H1 (cell line): ENCODE measurements at regions not wholly inside any gene's neighbourhood (a gene's known extent, or its start where the extent isn't known, plus 50 kb on each side); places are given as distances from the start of the nearest gene placed in this dataset.

ENCODE experiments used
- EGR1 ChIP-seq: IDR thresholded peaks from 2 replicates; pipeline ENCODE4 v1.6.1; 2011; ENCODE audit warnings: low read depth, low read length, borderline replicate concordance
- POLR2A ChIP-seq, 2 experiments: IDR thresholded peaks; 1 replicate in 1 of 2; 2 replicates in 1 of 2; pipeline ENCODE4 v1.6.1; 2011; ENCODE audit warnings: low read depth in 2 of 2, low read length in 2 of 2, mild to moderate bottlenecking in 2 of 2; ENCODE audit errors: control extremely low read depth in 1 of 2
- POLR2AphosphoS5 ChIP-seq: IDR thresholded peaks from 2 replicates; pipeline ENCODE4 v1.6.1; 2011; ENCODE audit warnings: low read depth, low read length

GRCh38 chr3:59374818-59375211, 325.0 kb upstream of the CFAP20DC start:
- TF ChIP-seq POLR2AphosphoS5 (no peak), POLR2A (IDR thresholded peaks at IDR 0.05; ENCODE audit: control extremely low read depth in 1 of 2, low read depth in 2 of 2, low read length in 2 of 2) (no peak), EGR1 (no peak)
